ENCODE measurements at regions not wholly inside any gene's neighbourhood (a gene's known extent, or its start where the extent isn't known, plus 50 kb on each side); places are given as distances from the start of the nearest gene placed in this dataset.

DNA sequence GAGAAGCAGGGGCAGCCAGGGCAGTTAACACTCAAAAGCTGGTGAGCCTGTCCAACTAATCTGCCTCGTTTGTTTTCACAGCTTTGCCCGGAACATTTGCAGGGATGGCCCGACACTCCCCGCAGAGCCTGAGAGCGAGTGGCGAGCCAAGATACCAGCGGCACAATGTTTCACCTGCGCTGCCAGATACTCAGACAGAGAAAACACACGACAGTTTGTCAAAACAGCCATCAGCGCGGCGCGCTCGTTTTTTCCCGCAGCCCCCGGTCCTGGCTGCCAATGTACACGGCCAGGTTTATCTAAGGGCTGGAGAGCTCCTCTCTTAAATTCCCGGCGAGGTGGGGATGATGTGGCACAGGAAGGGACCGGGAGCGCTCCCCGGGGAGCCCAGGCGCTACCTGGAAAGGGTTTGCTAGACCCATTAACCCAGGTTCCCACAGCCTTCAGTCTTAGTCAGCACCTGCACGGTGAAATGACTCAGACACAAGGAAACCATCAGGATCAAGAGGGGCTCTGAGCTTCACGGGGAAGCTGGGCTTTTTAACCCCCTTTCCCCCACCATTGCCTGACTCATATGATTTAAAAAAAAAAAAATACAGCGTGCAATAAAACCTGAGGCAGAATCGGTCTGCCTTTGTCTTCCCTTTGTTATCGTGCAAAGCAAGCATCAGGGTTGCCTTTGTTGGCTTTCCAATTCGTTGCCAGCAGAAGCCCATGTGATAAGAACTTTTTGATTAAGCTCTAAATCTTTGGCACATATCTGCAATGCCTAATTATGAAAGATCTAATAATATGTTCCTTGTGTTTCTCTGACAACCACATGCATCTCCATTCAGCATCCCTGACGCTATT is 186.2 kb downstream of the EFNB2 start:
- no peak for DNase-seq (ENCODE audit: low read depth)
- peak overlapping the region; percentile 44 for H3K4me3 ChIP-seq (ENCODE audit: low read length)
- TF ChIP-seq, protein P1, sequence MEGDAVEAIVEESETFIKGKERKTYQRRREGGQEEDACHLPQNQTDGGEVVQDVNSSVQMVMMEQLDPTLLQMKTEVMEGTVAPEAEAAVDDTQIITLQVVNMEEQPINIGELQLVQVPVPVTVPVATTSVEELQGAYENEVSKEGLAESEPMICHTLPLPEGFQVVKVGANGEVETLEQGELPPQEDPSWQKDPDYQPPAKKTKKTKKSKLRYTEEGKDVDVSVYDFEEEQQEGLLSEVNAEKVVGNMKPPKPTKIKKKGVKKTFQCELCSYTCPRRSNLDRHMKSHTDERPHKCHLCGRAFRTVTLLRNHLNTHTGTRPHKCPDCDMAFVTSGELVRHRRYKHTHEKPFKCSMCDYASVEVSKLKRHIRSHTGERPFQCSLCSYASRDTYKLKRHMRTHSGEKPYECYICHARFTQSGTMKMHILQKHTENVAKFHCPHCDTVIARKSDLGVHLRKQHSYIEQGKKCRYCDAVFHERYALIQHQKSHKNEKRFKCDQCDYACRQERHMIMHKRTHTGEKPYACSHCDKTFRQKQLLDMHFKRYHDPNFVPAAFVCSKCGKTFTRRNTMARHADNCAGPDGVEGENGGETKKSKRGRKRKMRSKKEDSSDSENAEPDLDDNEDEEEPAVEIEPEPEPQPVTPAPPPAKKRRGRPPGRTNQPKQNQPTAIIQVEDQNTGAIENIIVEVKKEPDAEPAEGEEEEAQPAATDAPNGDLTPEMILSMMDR (conservative IDR thresholded peaks at IDR 0.05; ENCODE audit: low read depth, low read length) = no peak

DNA sequence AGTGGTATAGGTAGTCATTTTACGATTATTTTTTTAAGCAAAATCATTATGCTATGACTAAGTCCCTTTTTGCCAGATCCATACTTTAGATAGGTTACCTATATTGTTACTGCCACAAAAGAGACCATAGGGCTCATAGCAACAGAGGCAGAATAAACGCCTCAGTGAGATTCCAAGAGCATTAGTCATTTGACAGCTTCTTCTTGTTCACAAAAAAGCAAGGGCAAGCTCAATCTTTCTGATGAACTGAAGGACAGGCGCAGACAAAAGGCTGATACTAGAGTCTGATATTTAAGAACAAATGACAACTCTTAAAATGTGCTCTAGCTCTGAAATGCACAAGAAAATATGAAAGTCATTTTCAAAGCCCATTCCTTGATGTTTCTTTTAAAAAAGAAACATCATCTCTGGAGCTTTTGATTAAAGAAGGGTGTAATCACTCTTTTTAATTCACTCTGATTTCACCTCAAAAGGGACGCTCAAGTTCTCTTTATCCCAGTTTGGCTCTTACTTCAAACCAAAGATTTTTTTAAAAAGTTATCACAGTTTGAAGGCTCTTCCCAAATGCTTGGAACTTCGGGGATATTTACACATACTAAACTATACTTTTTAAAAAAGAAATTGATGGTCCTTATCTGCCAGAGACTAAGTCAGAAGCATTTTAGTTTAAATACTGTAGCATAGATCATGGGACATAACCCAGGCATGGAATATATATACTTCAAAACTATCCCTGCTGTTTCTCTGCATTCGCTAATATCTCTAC is 187.2 kb downstream of the EFNB2 start:
- TF ChIP-seq, protein P1 (conservative IDR thresholded peaks at IDR 0.05; ENCODE audit: low read depth, low read length) = no peak
- no peak overlapping the region for H3K4me3 ChIP-seq (ENCODE audit: low read length)
- DNase-seq (ENCODE audit: low read depth) = no peak

DNA sequence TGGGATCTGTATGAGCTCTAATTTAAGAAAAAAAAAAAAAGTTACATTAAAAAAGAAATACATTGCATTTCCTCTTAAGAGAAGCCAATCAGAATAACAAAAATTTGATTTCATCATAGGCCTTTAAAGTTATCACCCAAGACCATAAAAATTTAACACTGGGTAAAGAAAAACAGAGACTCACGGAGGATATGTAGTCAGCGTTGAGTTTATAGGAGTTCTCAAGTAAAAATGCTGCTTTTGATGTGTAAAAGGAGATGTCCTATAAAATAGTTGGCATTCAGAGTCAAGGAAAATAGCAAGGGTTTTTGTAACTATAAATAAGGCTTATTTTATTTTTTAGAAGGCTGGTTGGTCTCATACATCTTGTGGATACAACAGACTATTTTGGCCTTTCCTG is 191.1 kb downstream of the EFNB2 start:
- no peak for DNase-seq (ENCODE audit: low read depth)
- no peak overlapping the region for H3K4me3 ChIP-seq (ENCODE audit: low read length)
- TF ChIP-seq, protein P1 (conservative IDR thresholded peaks at IDR 0.05; ENCODE audit: low read depth, low read length) = no peak

DNA sequence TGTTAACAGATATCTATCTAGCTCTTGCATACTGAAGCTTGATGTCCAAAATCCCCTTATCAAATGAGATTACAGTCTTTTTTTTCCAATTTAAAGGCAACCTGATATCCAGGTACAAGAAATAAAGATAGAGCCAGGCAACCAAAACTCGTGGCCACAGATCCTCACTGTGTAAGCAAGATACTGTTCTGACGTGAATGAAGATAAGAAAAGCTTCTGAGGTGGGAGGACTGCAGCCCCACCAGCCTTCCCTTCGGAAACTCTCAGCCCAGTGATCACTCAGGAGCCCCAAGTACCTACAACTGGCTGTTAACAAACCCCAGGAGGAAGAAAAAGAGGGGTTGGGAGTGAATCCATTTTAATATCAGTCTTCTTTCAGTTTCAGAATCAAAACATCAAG is 191.6 kb downstream of the EFNB2 start:
- TF ChIP-seq, protein P1 (conservative IDR thresholded peaks at IDR 0.05; ENCODE audit: low read depth, low read length) = no peak
- DNase-seq (ENCODE audit: low read depth) = no peak
- H3K4me3 ChIP-seq (ENCODE audit: low read length) = no peak overlapping the region

DNA sequence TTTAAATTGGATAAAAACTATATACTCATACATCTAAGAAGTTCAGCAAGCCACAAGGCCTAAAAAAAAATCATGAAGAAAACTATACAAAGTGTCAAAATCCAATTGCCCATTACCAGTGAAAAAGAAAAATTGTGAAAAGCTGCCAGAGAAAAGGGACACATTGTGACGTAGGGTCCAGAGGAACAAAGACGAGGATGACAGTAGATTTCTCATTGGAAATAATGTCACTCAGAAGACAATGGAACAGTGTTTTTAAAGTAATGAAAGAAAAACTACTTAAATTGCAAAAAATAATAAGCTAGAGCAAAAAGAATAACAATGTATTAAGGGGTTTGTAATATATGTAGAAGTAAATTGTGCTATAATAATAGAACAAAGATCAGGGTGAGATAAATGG is 195.2 kb downstream of the EFNB2 start:
- no peak for DNase-seq (ENCODE audit: low read depth)
- no peak overlapping the region for H3K4me3 ChIP-seq (ENCODE audit: low read length)
- TF ChIP-seq, protein P1 (conservative IDR thresholded peaks at IDR 0.05; ENCODE audit: low read depth, low read length) = no peak

DNA sequence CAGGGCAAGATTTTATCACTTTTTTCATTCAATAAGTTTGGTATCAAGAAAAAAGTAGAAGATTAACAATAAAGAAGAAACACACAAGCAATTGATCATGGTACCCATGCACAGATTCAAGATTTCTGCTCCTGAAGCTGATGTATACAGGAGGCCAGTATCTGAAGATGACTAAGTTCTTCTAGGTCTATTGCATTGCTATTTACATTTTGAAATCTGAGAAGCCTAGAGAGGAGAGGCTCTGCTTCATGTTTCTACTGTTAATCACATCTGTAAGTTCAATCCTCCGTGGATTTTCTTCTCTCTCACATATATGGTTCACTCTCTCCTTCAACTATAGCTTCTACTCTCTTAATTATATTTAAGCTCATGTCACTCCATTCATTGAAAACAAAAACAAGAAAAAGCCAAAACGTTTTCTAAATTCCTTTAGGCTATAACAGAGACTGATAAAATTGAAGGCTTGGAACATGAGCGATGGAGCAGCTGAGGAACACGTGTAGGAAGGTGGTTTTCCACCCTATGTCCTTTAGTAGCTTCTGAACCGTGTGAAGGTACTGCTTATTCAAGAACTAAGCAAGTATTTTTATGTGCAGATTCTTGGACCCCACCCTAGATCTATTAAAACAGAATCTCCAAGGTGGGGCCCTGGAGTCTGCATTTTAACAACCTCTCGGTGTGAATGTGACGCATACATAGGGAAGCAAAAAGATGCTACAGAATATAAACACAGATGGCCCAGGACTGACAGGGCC is 198.2 kb downstream of the EFNB2 start:
- no peak for DNase-seq (ENCODE audit: low read depth)
- TF ChIP-seq, protein P1 (conservative IDR thresholded peaks at IDR 0.05; ENCODE audit: low read depth, low read length) = no peak
- H3K4me3 ChIP-seq (ENCODE audit: low read length) = no peak overlapping the region

Measured in retinal pigment epithelial cell (primary cell).